ENCODE measurements at regions not wholly inside any gene's neighbourhood (a gene's known extent, or its start where the extent isn't known, plus 50 kb on each side); places are given as distances from the start of the nearest gene placed in this dataset.

GRCh38 chr11:112543390-112543789 is 282.7 kb upstream of the PLET1 start (continued):
- no peak for TF ChIP-seq SUZ12 (IDR thresholded peaks at IDR 0.05; ENCODE audit: low read length)

- no peaks in the 10 kb centered on the region for H3K27me3 ChIP-seq (replicated peaks in 1 of 4; ENCODE audit: control insufficient read depth in 3 of 4, extremely low read depth in 1 of 4, insufficient read depth in 3 of 4, low read length in 3 of 4)
- no peaks in the 10 kb centered on the region for H3K9me3 ChIP-seq (ENCODE audit: insufficient read depth in 2 of 2, low read depth in 1 of 2, low read length in 1 of 2)
- no peak overlapping the region for H2AFZ ChIP-seq (ENCODE audit: low read length)
- no peak overlapping the region for H3K4ac ChIP-seq (replicated peaks; ENCODE audit: insufficient read length, low read depth, low read length)
- no peaks in the 10 kb centered on the region for H4K20me1 ChIP-seq (replicated peaks in 1 of 2; ENCODE audit: control insufficient read depth in 1 of 2, insufficient read depth in 2 of 2, low read length in 2 of 2)
- no peak overlapping the region for H2AK5ac ChIP-seq (ENCODE audit: low read depth, low read length)
- CTCF ChIA-PET (ENCODE audit: partially characterized antibody), result interaction anchor here (1.3 kb wide), 1 partner anchor 33 kb away, joined by 4 read pairs; no protein-coding TSS in a partner anchor
- H4K5ac ChIP-seq (ENCODE audit: insufficient read length, low read depth, low read length), result no peak overlapping the region
- no peaks in the 10 kb centered on the region for H3K79me1 ChIP-seq (ENCODE audit: low read depth, low read length)
- H3K79me2 ChIP-seq (ENCODE audit: control insufficient read depth in 1 of 2, insufficient read depth in 2 of 2, low read length in 2 of 2), result no peaks in the 10 kb centered on the region
- no peak overlapping the region for H3K4me2 ChIP-seq (ENCODE audit: insufficient read depth in 1 of 2, low read depth in 2 of 2, low read length in 2 of 2)
- H3K4me1 ChIP-seq (replicated peaks in 1 of 4; ENCODE audit: control insufficient read depth in 3 of 4, insufficient read depth in 4 of 4, low read length in 3 of 4), result no peaks in the 10 kb centered on the region
- no peak overlapping the region for H3K23ac ChIP-seq (ENCODE audit: insufficient read length)
- H3K9ac ChIP-seq (replicated peaks in 1 of 4; ENCODE audit: extremely low read depth in 1 of 4, low read depth in 3 of 4, low read length in 3 of 4), result no peak overlapping the region
- H2BK15ac ChIP-seq (ENCODE audit: low read length), result no peak overlapping the region
- no peak overlapping the region for H3K14ac ChIP-seq (ENCODE audit: insufficient read length)
- no peak overlapping the region for H4K91ac ChIP-seq (replicated peaks; ENCODE audit: insufficient read length, low read length)
- H3K36me3 ChIP-seq (ENCODE audit: control insufficient read depth in 2 of 4, insufficient read depth in 4 of 4, low read length in 3 of 4), result no peaks in the 10 kb centered on the region
- no peak overlapping the region for H3K4me3 ChIP-seq (ENCODE audit: extremely low read depth in 1 of 4, insufficient read depth in 2 of 4, low read depth in 3 of 4, low read length in 4 of 4)
- no peaks in the 10 kb centered on the region for H3K23me2 ChIP-seq (ENCODE audit: low read depth, low read length)
- no peak overlapping the region for H2BK5ac ChIP-seq (ENCODE audit: low read depth, low read length)
- H3K27ac ChIP-seq (ENCODE audit: low read depth, low read length), result no peak overlapping the region
- DNase-seq (ENCODE audit: low read depth in 1 of 2, low spot score in 2 of 2) (no peak), FAIRE-seq (no peak)
- no peak overlapping the region for H2BK120ac ChIP-seq (replicated peaks; ENCODE audit: low read depth, low read length)
- no peak overlapping the region for H3K56ac ChIP-seq (replicated peaks; ENCODE audit: insufficient read length, low read depth, low read length)
- H4K8ac ChIP-seq (ENCODE audit: extremely low read depth, insufficient read depth, low read length), result no peak overlapping the region
- H2BK20ac ChIP-seq (ENCODE audit: low read length), result no peak overlapping the region
- POLR2A ChIA-PET (ENCODE audit: partially characterized antibody), result interaction anchor here (0.8 kb wide), 1 partner anchor 44 kb away, joined by 3 read pairs; no protein-coding TSS in a partner anchor
- no peak overlapping the region for H2BK12ac ChIP-seq (ENCODE audit: low read depth, low read length)
- no peak overlapping the region for H3K18ac ChIP-seq (ENCODE audit: extremely low read depth, low read length)
- TF ChIP-seq FOSL1 (IDR thresholded peaks at IDR 0.05; ENCODE audit: insufficient read depth, low read depth, low read length) (no peak), CTCF (IDR thresholded peaks at IDR 0.05; ENCODE audit: control extremely low read depth in 1 of 3, insufficient read depth in 1 of 3, low read depth in 1 of 3, low read length in 3 of 3) (no peak), POLR2AphosphoS5 (IDR thresholded peaks at IDR 0.05; ENCODE audit: low read depth, low read length) (no peak), BRCA1 (IDR thresholded peaks at IDR 0.05; ENCODE audit: low read depth, low read length) (no peak), SP1 (IDR thresholded peaks at IDR 0.05; ENCODE audit: low read depth, low read length) (no peak), ATF2 (IDR thresholded peaks at IDR 0.05; ENCODE audit: low read length) (no peak), SIX5 (IDR thresholded peaks at IDR 0.05; ENCODE audit: low read depth, low read length) (no peak), RAD21 (IDR thresholded peaks at IDR 0.05 in 1 of 2, conservative IDR thresholded peaks at IDR 0.05 in 1 of 2; ENCODE audit: low read depth in 2 of 2, low read length in 2 of 2) (no peak)
Observed at GRCh38 chr11:112548641-112549040, 288.0 kb upstream of the PLET1 start.

Data from H1 (cell line).